Naive thymus-derived CD8-positive, alpha-beta T cell (primary cell): ENCODE measurements at regions not wholly inside any gene's neighbourhood (a gene's known extent, or its start where the extent isn't known, plus 50 kb on each side); places are given as distances from the start of the nearest gene placed in this dataset.
"Not testable (repeated sequence)": the region's sequence is repeated elsewhere in the genome, so short reads cannot be mapped to it uniquely, and the experiment has no call there.

Experiments used
- ATAC-seq, 2 donors: fragments of 150-1000 bp; cut with Tn5 transposase in 1 of 2; sonication (Bioruptor Pico), chemical (Tn5 transposase) in 1 of 2; 1 replicate in 1 of 2; 2 replicates in 1 of 2; pipeline ENCODE4 v1.10.0; 2021; ENCODE audit warnings: mild to moderate bottlenecking in 2 of 2, moderate library complexity in 2 of 2
- POLR2A ChIA-PET: fragments of 350-600 bp; sonication (Branson Sonifier 250); formaldehyde crosslinking; loops from one replicate; lab custom pipeline; 2021; ENCODE audit warnings: antibody characterized with exemption; lab: Charles Lee
- DNase-seq, 10 donors: peaks; one replicate each; pipeline versions ENCODE4 v3.0.0 to v3.0.0-alpha.2; 2020 to 2022
- H3K27ac Mint-ChIP-seq, 10 donors: one replicate each; pipeline ENCODE4 v1.8.0; 2020 to 2022; ENCODE audit warnings: mild to moderate bottlenecking in 10 of 10, mixed read lengths in 10 of 10, moderate library complexity in 4 of 10, inconsistent platforms in 1 of 10
- H3K27me3 Mint-ChIP-seq, 5 donors: one replicate each; pipeline ENCODE4 v1.8.0; 2021 to 2022; ENCODE audit warnings: mixed read lengths in 5 of 5
- H3K36me3 Mint-ChIP-seq, 3 donors: one replicate each; pipeline ENCODE4 v1.8.0; 2020 to 2022; ENCODE audit warnings: mixed read lengths in 3 of 3, mild to moderate bottlenecking in 2 of 3, inconsistent platforms in 1 of 3
- H3K4me1 Mint-ChIP-seq, 4 donors: one replicate each; pipeline ENCODE4 v1.8.0; 2021 to 2022; ENCODE audit warnings: mixed read lengths in 4 of 4
- H3K4me3 Mint-ChIP-seq, 10 donors: one replicate each; pipeline ENCODE4 v1.8.0; 2020 to 2022; ENCODE audit warnings: mild to moderate bottlenecking in 10 of 10, mixed read lengths in 10 of 10, moderate library complexity in 6 of 10, inconsistent platforms in 1 of 10
- H3K9me3 Mint-ChIP-seq, 9 donors: one replicate each; pipeline ENCODE4 v1.8.0; 2020 to 2022; ENCODE audit warnings: mixed read lengths in 9 of 9, mild to moderate bottlenecking in 3 of 9, inconsistent platforms in 1 of 9, moderate library complexity in 1 of 9

GRCh38 chr1:79497193-79497773 is 490.8 kb upstream of the ADGRL4 start:
- Mint-ChIP-seq H3K9me3 (peaks cover 0 to 6% (median 0%) of the 10 kb centered on the region in 9 donors), H3K36me3 (no peaks in the 10 kb centered on the region), H3K4me1 (no peaks in the 10 kb centered on the region), H3K27ac (no peak overlapping the region), H3K4me3 (no peak overlapping the region), H3K27me3 (peaks cover 0 to 10% (median 0%) of the 10 kb centered on the region in 5 donors)
- no peak for ATAC-seq
- no peak for DNase-seq
- POLR2A ChIA-PET = no interaction called here

DNA sequence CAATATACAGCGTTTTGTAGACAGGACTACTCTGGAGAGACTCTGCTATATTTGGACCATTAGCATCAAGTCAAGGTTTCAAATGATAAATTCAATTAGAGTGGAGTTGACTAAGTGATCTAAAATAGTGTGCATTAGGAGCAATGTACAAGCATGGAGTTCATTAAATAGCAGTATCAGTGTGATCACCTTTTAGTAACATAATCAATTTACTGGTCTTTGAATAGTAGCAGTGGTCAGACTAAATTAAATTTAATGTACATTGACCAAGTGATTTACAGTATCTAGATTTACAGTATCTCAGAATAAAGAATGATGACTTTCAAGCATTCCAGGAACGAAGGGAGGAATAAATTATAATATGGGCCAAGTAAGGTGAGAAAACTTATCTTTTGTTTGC is 489.6 kb upstream of the ADGRL4 start:
- Mint-ChIP-seq H3K4me1 (no peaks in the 10 kb centered on the region), H3K27me3 (peaks cover 0 to 12% (median 0%) of the 10 kb centered on the region in 5 donors), H3K36me3 (no peaks in the 10 kb centered on the region), H3K4me3 (no peak overlapping the region), H3K9me3 (peaks cover 0 to 6% (median 0%) of the 10 kb centered on the region in 9 donors), H3K27ac (no peak overlapping the region)
- POLR2A ChIA-PET = no interaction called here
- ATAC-seq = no peak
- no peak for DNase-seq

GRCh38 chr1:79493702-79494101 is 487.2 kb upstream of the ADGRL4 start:
- POLR2A ChIA-PET, DNase-seq, ATAC-seq, H3K4me1 Mint-ChIP-seq, H3K36me3 Mint-ChIP-seq, H3K4me3 Mint-ChIP-seq, H3K27ac Mint-ChIP-seq: not testable (repeated sequence)
- Mint-ChIP-seq H3K9me3 (peaks cover 0 to 16% (median 0%) of the 10 kb centered on the region in 9 donors), H3K27me3 (peaks cover 0 to 13% (median 0%) of the 10 kb centered on the region in 5 donors)

GRCh38 chr1:79488572-79489121 is 482.1 kb upstream of the ADGRL4 start:
- H3K27ac Mint-ChIP-seq, POLR2A ChIA-PET, DNase-seq, ATAC-seq, H3K36me3 Mint-ChIP-seq, H3K4me3 Mint-ChIP-seq, H3K4me1 Mint-ChIP-seq: not testable (repeated sequence)
- Mint-ChIP-seq H3K27me3 (peaks cover 0 to 13% (median 0%) of the 10 kb centered on the region in 5 donors), H3K9me3 (peaks cover 0 to 16% (median 0%) of the 10 kb centered on the region in 9 donors)

DNA sequence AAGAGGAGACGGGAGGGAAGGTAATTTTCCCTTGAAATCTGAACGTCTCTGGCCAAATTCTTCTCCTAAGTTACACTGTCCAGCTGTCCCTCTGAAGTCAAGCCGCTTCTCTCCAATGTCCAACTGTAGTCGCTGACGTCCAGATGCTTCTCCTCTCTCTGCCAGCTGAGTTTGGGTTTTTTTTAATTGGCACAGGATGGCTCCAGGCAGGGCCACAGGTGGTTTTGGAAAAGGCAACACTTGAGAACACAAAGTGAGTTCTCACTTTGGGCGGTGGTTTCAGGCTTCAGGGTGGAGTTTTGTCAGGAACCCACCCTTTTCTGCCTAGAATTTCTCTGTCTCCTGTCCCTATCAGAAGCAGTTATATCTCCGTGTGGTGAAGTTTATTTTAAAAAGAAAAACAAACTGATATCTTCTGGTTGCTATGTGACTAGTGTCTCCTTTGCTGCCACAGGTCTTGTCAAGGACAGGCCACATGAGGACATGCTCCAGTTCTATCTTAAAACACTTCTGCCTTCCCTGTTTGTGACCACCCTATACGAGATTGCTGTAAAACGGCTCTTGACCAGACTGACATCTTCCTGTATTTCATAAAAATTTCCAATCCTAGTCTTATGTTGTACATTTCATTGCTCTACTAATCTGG is 472.3 kb upstream of the ADGRL4 start:
- no peak overlapping the region for H3K27ac Mint-ChIP-seq
- no peaks in the 10 kb centered on the region for H3K4me1 Mint-ChIP-seq
- peaks cover 0 to 18% (median 3%) of the 10 kb centered on the region in 9 donors for H3K9me3 Mint-ChIP-seq
- H3K4me3 Mint-ChIP-seq = no peak overlapping the region
- POLR2A ChIA-PET = no interaction called here
- no peaks in the 10 kb centered on the region for H3K36me3 Mint-ChIP-seq
- ATAC-seq (no peak), DNase-seq (no peak)
- H3K27me3 Mint-ChIP-seq = no peaks in the 10 kb centered on the region

- Mint-ChIP-seq H3K27ac (no peak overlapping the region), H3K4me1 (no peaks in the 10 kb centered on the region), H3K27me3 (no peaks in the 10 kb centered on the region), H3K36me3 (no peaks in the 10 kb centered on the region), H3K9me3 (peaks cover 0 to 18% (median 3%) of the 10 kb centered on the region in 9 donors), H3K4me3 (no peak overlapping the region)
- DNase-seq (no peak), ATAC-seq (no peak)
- POLR2A ChIA-PET = no interaction called here
Measured at GRCh38 chr1:79478160-79478559, 471.6 kb upstream of the ADGRL4 start.

GRCh38 chr1:79472067-79472656 is 465.6 kb upstream of the ADGRL4 start:
- DNase-seq = no peak
- H3K9me3 Mint-ChIP-seq = peaks cover 0 to 5% (median 0%) of the 10 kb centered on the region in 9 donors
- no peak for ATAC-seq
- no peaks in the 10 kb centered on the region for H3K36me3 Mint-ChIP-seq
- no peaks in the 10 kb centered on the region for H3K4me1 Mint-ChIP-seq
- no peak overlapping the region for H3K27ac Mint-ChIP-seq
- no peak overlapping the region for H3K4me3 Mint-ChIP-seq
- H3K27me3 Mint-ChIP-seq = no peaks in the 10 kb centered on the region
- POLR2A ChIA-PET = no interaction called here

- no peak for ATAC-seq
- Mint-ChIP-seq H3K36me3 (no peaks in the 10 kb centered on the region), H3K4me3 (no peak overlapping the region), H3K4me1 (no peaks in the 10 kb centered on the region), H3K9me3 (peaks cover 0 to 20% (median 4%) of the 10 kb centered on the region in 9 donors), H3K27ac (no peak overlapping the region), H3K27me3 (no peaks in the 10 kb centered on the region)
- no peak for DNase-seq
- POLR2A ChIA-PET = no interaction called here
Measured at GRCh38 chr1:79469139-79469538, 462.6 kb upstream of the ADGRL4 start.

- H3K4me1 Mint-ChIP-seq = no peaks in the 10 kb centered on the region
- H3K27ac Mint-ChIP-seq = no peak overlapping the region
- ATAC-seq (no peak), DNase-seq (no peak)
- POLR2A ChIA-PET = no interaction called here
- H3K9me3 Mint-ChIP-seq = peaks cover 0 to 30% (median 8%) of the 10 kb centered on the region in 9 donors
- H3K27me3 Mint-ChIP-seq = peaks cover 0 to 4% (median 0%) of the 10 kb centered on the region in 5 donors
- H3K4me3 Mint-ChIP-seq = no peak overlapping the region
- H3K36me3 Mint-ChIP-seq = no peaks in the 10 kb centered on the region
Measured at GRCh38 chr1:79460773-79461436, 454.4 kb upstream of the ADGRL4 start.

DNA sequence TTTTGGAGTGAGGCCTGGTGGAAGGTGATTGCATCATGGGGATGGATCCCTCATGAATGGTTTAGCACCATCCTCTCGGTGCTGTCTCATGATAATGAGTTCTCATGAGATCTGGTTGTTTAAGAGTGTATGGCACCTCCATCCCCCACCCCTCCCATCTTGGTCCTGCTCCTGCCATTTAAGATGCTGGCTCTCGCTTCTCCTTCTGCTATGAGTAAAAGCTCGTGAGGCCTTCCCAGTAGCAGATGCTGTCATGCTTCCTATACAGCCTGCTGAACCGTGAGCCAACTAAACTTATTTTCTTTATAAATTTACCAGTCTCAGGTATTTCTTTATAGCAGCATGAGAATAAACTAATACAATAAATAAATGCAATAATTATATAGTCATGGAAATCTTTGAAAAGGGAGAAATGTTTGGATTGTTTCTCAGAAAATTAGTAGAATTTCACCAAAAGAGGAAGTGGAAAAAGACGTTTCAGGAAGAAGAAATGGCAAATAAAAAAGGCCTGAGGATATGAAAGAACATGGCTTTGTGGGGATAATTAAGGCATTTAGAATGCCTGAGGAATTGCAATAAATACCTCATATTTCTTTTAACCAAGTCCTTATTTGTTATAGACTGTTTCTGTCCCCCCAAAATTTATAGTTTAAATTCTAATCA is 451.2 kb upstream of the ADGRL4 start:
- peaks cover 0 to 4% (median 0%) of the 10 kb centered on the region in 5 donors for H3K27me3 Mint-ChIP-seq
- peaks cover 0 to 27% (median 6%) of the 10 kb centered on the region in 9 donors for H3K9me3 Mint-ChIP-seq
- ATAC-seq (no peak), DNase-seq (no peak)
- no peak overlapping the region for H3K27ac Mint-ChIP-seq
- no peak overlapping the region for H3K4me3 Mint-ChIP-seq
- H3K36me3 Mint-ChIP-seq = no peaks in the 10 kb centered on the region
- POLR2A ChIA-PET = no interaction called here
- H3K4me1 Mint-ChIP-seq = no peaks in the 10 kb centered on the region

- DNase-seq (no peak), ATAC-seq (no peak)
- no peaks in the 10 kb centered on the region for H3K36me3 Mint-ChIP-seq
- H3K4me3 Mint-ChIP-seq = no peak overlapping the region
- H3K27me3 Mint-ChIP-seq = no peaks in the 10 kb centered on the region
- POLR2A ChIA-PET = no interaction called here
- peaks cover 0 to 2% (median 0%) of the 10 kb centered on the region in 4 donors for H3K4me1 Mint-ChIP-seq
- H3K27ac Mint-ChIP-seq = no peak overlapping the region
- H3K9me3 Mint-ChIP-seq = peaks cover 0 to 11% (median 0%) of the 10 kb centered on the region in 9 donors
Measured at GRCh38 chr1:79448426-79448825, 441.9 kb upstream of the ADGRL4 start.

GRCh38 chr1:79441238-79441637 is 434.7 kb upstream of the ADGRL4 start:
- Mint-ChIP-seq H3K9me3 (peaks cover 0 to 6% (median 2%) of the 10 kb centered on the region in 9 donors), H3K4me1 (no peaks in the 10 kb centered on the region), H3K27ac (no peak overlapping the region), H3K27me3 (no peaks in the 10 kb centered on the region), H3K36me3 (no peaks in the 10 kb centered on the region), H3K4me3 (no peak overlapping the region)
- POLR2A ChIA-PET = no interaction called here
- DNase-seq (no peak), ATAC-seq (no peak)
